GM12891 (cell line): ENCODE measurements at regions not wholly inside any gene's neighbourhood (a gene's known extent, or its start where the extent isn't known, plus 50 kb on each side); places are given as distances from the start of the nearest gene placed in this dataset.

Experiments
- POLR2A ChIP-seq: IDR thresholded peaks from 2 replicates; pipeline ENCODE4 v1.6.1; 2011; ENCODE audit warnings: low read depth, low read length, control low read depth
- POLR2AphosphoS5 ChIP-seq: IDR thresholded peaks from 2 replicates; pipeline ENCODE4 v1.6.1; 2011; ENCODE audit warnings: low read depth, low read length, control low read depth
- POU2F2 ChIP-seq: IDR thresholded peaks from 2 replicates; pipeline ENCODE4 v1.6.1; 2011; ENCODE audit warnings: low read depth, mild to moderate bottlenecking, control low read depth, low read length, moderate library complexity
- TAF1 ChIP-seq: IDR thresholded peaks from 2 replicates; pipeline ENCODE4 v1.6.1; 2011; ENCODE audit warnings: low read depth, low read length, control low read depth

- TF ChIP-seq TAF1 = no peak
- TF ChIP-seq POLR2A = no peak
- no peak for TF ChIP-seq POLR2AphosphoS5
- no peak for TF ChIP-seq POU2F2
Measured at GRCh38 chr9:89697553-89697952, 92.7 kb downstream of the GADD45G start.
